Parathyroid adenoma (tissue), 2 donors: ENCODE measurements at regions not wholly inside any gene's neighbourhood (a gene's known extent, or its start where the extent isn't known, plus 50 kb on each side); places are given as distances from the start of the nearest gene placed in this dataset.

Source experiments
- H2AFZ ChIP-seq: fragments of 300-600 bp; sonication (generic); one replicate; pipeline ENCODE4 v1.7.0; 2017; ENCODE audit warnings: antibody characterized with exemption, mild to moderate bottlenecking
- H3K27ac ChIP-seq: fragments of 300-600 bp; sonication (generic); one replicate; pipeline ENCODE4 v1.7.0; 2017
- H3K27me3 ChIP-seq: fragments of 300-600 bp; sonication (generic); one replicate; pipeline ENCODE4 v1.7.0; 2017; ENCODE audit warnings: low read length; ENCODE audit not compliant: control insufficient read depth, insufficient read depth
- H3K36me3 ChIP-seq: fragments of 300-600 bp; sonication (generic); one replicate; pipeline ENCODE4 v1.7.0; 2017; ENCODE audit warnings: low read length; ENCODE audit not compliant: control insufficient read depth, insufficient read depth
- H3K4me1 ChIP-seq: fragments of 300-600 bp; sonication (generic); one replicate; pipeline ENCODE4 v1.7.0; 2017; ENCODE audit warnings: control low read depth
- H3K4me2 ChIP-seq: fragments of 300-600 bp; sonication (generic); one replicate; pipeline ENCODE4 v1.7.0; 2017; ENCODE audit warnings: low read length
- H3K4me3 ChIP-seq: fragments of 300-600 bp; sonication (generic); one replicate; pipeline ENCODE4 v1.7.0; 2017; ENCODE audit warnings: low read depth, low read length
- H3K79me2 ChIP-seq: fragments of 300-600 bp; sonication (generic); one replicate; pipeline ENCODE4 v1.7.0; 2017; ENCODE audit warnings: control low read depth
- H3K9ac ChIP-seq: fragments of 300-600 bp; sonication (generic); one replicate; pipeline ENCODE4 v1.7.0; 2017; ENCODE audit warnings: mild to moderate bottlenecking
- H3K9me3 ChIP-seq: fragments of 300-600 bp; sonication (generic); one replicate; pipeline ENCODE4 v1.7.0; 2017; ENCODE audit warnings: low read length; ENCODE audit not compliant: control insufficient read depth
- TF ChIP-seq, protein P1 (sequence below): fragments of 300-600 bp; sonication (generic); IDR thresholded peaks from one replicate; pipeline ENCODE4 v1.7.0; 2017; ENCODE audit warnings: antibody characterized with exemption, mild to moderate bottlenecking
- donor health status: primary hyperparathyroidism.

DNA sequence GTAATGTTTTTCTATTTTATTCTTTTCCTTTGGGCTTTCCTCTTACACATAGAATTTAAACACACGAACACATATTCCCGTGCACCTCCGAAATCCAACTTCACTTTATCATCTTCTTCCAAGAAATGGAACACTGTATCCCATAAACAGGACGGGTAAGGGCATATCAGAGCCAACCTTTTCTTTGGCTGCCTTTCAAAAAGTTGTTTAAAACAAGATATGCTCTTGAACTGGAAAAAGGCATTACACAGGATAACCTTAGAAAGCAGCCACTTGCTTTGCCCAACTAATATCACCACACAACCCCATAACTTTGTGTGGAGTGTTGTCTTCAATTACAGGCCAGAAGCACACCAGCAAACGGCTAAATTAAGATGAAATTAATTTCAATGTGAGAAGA, 65.3 kb upstream of the CDKN3 start:
- no peak overlapping the region for H3K27ac ChIP-seq
- no peaks in the 10 kb centered on the region for H3K4me1 ChIP-seq
- no peaks in the 10 kb centered on the region for H3K79me2 ChIP-seq
- no peaks in the 10 kb centered on the region for H3K36me3 ChIP-seq
- no peaks in the 10 kb centered on the region for H3K9me3 ChIP-seq
- H2AFZ ChIP-seq, result no peak overlapping the region
- H3K27me3 ChIP-seq, result no peaks in the 10 kb centered on the region
- no peak overlapping the region for H3K4me2 ChIP-seq
- no peak overlapping the region for H3K4me3 ChIP-seq
- H3K9ac ChIP-seq, result no peak overlapping the region
- TF ChIP-seq, protein P1, sequence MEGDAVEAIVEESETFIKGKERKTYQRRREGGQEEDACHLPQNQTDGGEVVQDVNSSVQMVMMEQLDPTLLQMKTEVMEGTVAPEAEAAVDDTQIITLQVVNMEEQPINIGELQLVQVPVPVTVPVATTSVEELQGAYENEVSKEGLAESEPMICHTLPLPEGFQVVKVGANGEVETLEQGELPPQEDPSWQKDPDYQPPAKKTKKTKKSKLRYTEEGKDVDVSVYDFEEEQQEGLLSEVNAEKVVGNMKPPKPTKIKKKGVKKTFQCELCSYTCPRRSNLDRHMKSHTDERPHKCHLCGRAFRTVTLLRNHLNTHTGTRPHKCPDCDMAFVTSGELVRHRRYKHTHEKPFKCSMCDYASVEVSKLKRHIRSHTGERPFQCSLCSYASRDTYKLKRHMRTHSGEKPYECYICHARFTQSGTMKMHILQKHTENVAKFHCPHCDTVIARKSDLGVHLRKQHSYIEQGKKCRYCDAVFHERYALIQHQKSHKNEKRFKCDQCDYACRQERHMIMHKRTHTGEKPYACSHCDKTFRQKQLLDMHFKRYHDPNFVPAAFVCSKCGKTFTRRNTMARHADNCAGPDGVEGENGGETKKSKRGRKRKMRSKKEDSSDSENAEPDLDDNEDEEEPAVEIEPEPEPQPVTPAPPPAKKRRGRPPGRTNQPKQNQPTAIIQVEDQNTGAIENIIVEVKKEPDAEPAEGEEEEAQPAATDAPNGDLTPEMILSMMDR, result no peak

DNA sequence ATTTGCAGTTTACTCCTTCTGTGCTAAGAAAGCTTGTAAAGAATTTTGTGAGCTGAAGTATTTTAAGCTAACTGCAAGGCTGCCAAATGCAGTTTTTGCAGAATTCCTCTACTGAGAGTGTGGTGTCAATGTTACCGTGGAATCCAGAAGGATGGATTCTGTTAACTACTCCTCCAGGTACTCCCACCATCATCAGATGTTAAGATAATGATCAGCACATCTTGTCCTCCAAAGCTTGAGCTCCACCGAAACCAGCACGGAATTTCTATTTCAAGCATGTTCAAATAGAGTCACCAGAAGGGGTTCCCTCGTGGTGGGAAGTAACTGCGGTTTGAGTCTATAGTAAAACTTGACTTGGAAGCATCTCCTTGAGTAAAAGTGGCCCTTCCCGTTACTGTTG, 64.3 kb upstream of the CDKN3 start:
- Histone ChIP-seq H3K27ac (no peak overlapping the region), H3K4me2 (no peak overlapping the region), H3K4me3 (no peak overlapping the region), H3K9ac (no peak overlapping the region), H3K36me3 (no peaks in the 10 kb centered on the region), H3K79me2 (no peaks in the 10 kb centered on the region), H3K4me1 (no peaks in the 10 kb centered on the region), H2AFZ (no peak overlapping the region), H3K27me3 (no peaks in the 10 kb centered on the region), H3K9me3 (no peaks in the 10 kb centered on the region)
- TF ChIP-seq, protein P1, result no peak

DNA sequence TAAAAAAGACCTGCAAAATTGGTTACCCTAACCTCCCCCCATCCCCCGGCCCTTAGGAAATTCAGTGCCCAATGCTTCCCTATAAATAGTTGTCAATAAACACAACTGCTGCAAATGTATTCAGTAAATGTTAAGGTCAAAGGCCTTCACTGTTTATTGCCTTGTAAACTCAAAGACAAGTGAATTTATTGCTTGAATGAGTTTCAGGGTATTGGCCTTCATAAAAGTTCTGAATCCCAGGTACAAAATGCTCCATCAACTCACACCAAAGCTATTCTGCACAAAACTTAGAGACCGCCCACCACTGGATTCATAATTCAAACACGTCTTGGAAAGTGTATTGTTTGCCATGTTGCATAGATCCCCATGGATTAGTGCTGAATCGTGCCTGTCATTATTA, 63.3 kb upstream of the CDKN3 start:
- no peak overlapping the region for H3K27ac ChIP-seq
- no peaks in the 10 kb centered on the region for H3K27me3 ChIP-seq
- H3K36me3 ChIP-seq, result no peaks in the 10 kb centered on the region
- no peaks in the 10 kb centered on the region for H3K4me1 ChIP-seq
- no peak overlapping the region for H3K4me3 ChIP-seq
- no peak overlapping the region for H3K9ac ChIP-seq
- H3K79me2 ChIP-seq, result no peaks in the 10 kb centered on the region
- H2AFZ ChIP-seq, result no peak overlapping the region
- TF ChIP-seq, protein P1, result no peak
- no peaks in the 10 kb centered on the region for H3K9me3 ChIP-seq
- H3K4me2 ChIP-seq, result no peak overlapping the region

DNA sequence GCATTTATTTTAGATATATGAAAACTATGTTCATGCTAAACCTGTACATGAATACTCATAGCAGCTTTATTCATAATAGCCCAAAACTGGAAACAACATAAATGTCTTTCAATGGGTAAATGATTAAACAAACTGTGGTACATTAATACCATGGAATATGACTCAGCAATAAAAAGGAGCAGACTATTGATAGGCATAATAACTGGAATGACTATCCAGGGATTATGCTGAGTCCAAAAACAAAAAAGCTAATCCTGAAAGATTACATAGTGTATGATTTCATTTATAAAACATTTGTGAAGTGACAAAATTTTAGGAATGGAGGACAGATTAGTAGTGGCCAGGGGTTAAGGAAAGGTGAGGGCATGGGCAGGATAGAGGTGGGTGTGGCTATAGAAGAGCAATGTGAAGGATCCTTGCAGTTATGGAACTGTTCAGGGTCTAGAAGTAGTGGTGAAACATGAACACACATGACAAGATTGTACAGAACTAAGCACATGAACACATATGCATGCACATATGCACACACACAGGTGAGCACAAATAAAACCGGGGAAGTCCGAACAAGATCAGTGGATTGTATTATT, 61.1 kb upstream of the CDKN3 start:
- Histone ChIP-seq H3K4me1 (no peaks in the 10 kb centered on the region), H3K27ac (no peak overlapping the region), H3K4me2 (no peak overlapping the region), H3K4me3 (no peak overlapping the region), H3K9me3 (no peaks in the 10 kb centered on the region), H2AFZ (no peak overlapping the region), H3K9ac (no peak overlapping the region), H3K79me2 (no peaks in the 10 kb centered on the region), H3K27me3 (no peaks in the 10 kb centered on the region), H3K36me3 (no peaks in the 10 kb centered on the region)
- TF ChIP-seq, protein P1, result no peak

DNA sequence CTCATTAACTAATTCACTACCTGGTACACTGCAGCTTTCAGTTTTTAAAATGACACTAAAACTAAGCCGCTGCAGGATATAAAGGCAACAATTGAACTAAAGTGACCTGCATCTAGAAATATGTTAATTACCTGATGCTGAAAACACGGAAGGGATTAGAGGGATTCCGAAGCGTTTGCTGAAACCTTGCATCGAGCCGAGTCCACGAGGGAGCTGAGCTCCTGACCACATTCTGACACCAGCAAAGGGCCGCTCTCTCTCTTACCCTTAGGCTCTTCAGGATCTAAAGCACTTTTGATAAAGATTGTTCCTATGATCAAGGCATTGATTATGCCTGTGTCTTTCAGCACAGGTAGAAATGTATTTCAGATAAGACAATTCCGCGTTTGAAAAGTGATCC, 59.5 kb upstream of the CDKN3 start:
- Histone ChIP-seq H2AFZ (no peak overlapping the region), H3K4me1 (no peaks in the 10 kb centered on the region), H3K9ac (no peak overlapping the region), H3K4me2 (no peak overlapping the region), H3K9me3 (no peaks in the 10 kb centered on the region), H3K36me3 (no peaks in the 10 kb centered on the region), H3K4me3 (no peak overlapping the region), H3K79me2 (no peaks in the 10 kb centered on the region), H3K27ac (no peak overlapping the region), H3K27me3 (no peaks in the 10 kb centered on the region)
- TF ChIP-seq, protein P1, result no peak
